Retinal pigment epithelial cell (primary cell): ENCODE measurements at regions not wholly inside any gene's neighbourhood (a gene's known extent, or its start where the extent isn't known, plus 50 kb on each side); places are given as distances from the start of the nearest gene placed in this dataset.

ENCODE experiments used
- DNase-seq: peaks from one replicate; pipeline ENCODE4 v3.0.0-alpha.2; 2010; ENCODE audit warnings: low read depth
- H3K4me3 ChIP-seq: 2 replicates; pipeline ENCODE4 v1.5.1; 2011; ENCODE audit warnings: mild to moderate bottlenecking, low read length, control low read depth, moderate library complexity
- TF ChIP-seq, protein P1 (sequence below): conservative IDR thresholded peaks from 2 replicates; pipeline ENCODE4 v1.5.1; 2011; ENCODE audit warnings: low read depth, low read length, control low read depth, inconsistent platforms

DNA sequence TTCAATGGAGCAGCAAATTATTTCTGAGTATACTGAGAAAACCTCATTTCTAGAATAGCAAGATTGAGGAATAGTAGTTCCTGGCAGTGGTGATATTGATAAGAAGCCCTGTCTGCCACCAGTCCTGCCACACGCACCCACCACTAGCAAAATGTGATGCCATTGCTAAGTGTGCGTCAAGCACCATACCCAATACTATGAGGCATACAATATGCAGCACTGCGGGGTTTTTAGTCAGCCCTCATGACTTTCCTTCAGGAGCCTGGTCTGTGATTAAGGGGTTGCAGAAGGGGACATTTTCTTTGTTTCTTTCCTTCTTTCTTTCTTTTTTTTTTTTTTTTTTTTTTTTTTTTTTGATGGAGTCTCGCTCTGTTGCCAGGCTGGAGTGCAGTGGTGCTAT lies 128.7 kb upstream of the USP38 start:
- no peak for DNase-seq
- TF ChIP-seq, protein P1, sequence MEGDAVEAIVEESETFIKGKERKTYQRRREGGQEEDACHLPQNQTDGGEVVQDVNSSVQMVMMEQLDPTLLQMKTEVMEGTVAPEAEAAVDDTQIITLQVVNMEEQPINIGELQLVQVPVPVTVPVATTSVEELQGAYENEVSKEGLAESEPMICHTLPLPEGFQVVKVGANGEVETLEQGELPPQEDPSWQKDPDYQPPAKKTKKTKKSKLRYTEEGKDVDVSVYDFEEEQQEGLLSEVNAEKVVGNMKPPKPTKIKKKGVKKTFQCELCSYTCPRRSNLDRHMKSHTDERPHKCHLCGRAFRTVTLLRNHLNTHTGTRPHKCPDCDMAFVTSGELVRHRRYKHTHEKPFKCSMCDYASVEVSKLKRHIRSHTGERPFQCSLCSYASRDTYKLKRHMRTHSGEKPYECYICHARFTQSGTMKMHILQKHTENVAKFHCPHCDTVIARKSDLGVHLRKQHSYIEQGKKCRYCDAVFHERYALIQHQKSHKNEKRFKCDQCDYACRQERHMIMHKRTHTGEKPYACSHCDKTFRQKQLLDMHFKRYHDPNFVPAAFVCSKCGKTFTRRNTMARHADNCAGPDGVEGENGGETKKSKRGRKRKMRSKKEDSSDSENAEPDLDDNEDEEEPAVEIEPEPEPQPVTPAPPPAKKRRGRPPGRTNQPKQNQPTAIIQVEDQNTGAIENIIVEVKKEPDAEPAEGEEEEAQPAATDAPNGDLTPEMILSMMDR: no peak
- no peak overlapping the region for H3K4me3 ChIP-seq

DNA sequence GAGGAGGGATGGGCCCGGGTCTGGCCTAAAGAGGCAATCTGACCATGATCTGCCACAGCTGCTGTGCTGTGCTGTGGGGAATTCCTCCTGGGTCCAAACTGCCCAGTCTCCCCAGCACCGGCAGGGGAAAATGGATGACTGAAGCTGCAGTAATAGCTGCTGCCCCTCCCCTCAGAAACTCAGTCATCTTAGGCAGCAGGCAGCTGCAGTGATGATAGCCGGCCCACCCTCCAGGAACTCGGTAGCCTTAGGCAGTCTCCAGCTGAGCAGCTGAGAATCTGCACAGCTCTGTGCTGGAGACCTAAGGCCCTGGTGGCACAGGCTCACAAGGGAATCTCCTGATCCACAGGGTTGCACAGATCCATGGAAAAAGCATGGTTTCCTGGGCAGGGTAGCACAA lies 113.4 kb upstream of the USP38 start:
- DNase-seq: no peak
- no peak overlapping the region for H3K4me3 ChIP-seq
- TF ChIP-seq, protein P1: no peak

DNA sequence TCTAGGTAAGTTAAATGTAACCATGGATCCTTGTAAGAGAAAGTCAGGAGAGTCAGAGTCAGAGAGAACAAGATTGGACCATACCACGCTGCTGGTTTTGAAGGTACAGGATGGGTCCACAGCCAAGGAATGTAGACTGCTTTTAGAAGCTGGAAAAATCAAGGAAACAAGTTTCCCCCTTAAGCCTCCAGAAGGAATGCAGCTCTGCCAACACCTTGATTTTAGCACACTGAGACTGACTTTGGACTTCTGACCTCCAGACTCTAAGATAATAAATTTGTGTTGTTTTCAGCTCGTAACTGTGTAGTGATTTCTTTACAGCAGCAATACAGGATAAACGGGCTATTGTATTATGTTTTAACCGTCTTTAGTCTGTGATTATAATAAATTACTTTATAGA lies 108.0 kb upstream of the USP38 start:
- TF ChIP-seq, protein P1: no peak
- DNase-seq: no peak
- no peak overlapping the region for H3K4me3 ChIP-seq

DNA sequence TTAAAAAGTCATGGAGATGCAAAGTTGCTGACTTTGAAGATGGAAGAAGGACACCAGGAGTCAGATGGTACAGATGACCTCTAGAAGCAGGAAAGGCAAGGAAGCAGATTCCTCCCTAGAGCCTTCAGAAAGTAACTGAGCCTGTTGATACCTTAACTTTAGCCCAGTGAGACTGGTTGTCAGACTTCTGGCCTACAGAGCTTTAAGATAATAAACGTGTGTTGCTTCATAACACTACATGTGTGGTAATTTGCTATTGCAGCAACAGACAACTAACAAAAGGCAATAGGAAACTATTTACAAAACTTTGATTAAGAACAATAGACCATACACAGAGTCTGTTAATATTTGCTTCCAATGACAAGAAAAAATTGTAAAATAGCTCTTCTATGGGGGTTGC lies 102.0 kb upstream of the USP38 start:
- no peak for DNase-seq
- no peak overlapping the region for H3K4me3 ChIP-seq
- TF ChIP-seq, protein P1: no peak

DNA sequence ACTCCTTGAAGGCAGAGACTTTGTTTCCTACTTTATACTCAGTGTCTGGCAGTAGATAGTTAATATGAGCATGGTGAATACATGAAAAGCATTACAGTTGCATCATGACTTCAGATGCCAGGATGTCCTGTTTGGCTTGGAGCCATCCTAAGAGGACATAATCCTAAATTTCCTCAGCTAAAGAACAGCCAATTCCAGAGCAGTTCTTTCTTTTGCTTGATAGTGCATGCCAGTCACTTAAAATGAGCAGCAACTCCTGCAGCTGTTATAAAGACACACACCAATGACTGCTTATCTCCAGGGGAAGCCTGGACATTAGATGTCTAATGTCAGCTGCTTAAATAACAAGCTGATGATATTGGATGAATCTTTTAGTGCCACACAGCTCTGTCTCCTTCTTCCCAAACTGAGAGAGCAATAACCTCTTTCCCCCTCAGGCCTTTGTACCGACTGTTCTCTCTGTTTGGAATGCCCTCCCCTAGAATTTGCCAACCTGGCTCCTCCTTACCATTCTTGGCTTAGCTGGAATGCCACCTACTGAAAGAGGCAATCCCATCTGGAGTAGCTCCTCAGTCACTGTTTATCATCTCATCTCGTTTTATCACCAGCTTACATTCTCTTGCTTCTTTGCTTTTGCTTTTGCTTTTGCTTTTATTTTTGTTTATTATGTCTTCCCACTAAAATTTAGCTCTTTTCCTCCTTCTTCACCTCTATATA lies 100.8 kb upstream of the USP38 start:
- TF ChIP-seq, protein P1: no peak
- no peak for DNase-seq
- no peak overlapping the region for H3K4me3 ChIP-seq

DNA sequence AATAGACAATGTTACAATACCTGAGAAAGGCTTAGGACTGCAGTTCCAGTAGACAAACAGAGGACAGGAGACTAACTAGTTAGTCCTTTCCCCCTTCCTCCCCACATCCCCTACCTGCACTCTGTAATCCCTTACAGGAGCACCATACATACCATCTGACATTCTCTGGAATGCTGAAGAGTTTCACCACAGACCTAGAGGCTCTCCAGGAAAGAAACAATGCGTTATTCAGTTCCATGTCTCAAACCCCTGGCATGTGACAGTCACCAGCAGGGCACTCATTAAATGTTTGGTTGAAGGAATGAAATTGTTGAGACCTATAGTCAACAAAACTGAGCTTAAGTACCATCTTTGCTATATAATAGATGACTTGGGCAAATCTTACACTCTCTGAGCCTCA lies 100.2 kb upstream of the USP38 start:
- peak; percentile 34 for DNase-seq
- no peak overlapping the region for H3K4me3 ChIP-seq
- TF ChIP-seq, protein P1: no peak

DNA sequence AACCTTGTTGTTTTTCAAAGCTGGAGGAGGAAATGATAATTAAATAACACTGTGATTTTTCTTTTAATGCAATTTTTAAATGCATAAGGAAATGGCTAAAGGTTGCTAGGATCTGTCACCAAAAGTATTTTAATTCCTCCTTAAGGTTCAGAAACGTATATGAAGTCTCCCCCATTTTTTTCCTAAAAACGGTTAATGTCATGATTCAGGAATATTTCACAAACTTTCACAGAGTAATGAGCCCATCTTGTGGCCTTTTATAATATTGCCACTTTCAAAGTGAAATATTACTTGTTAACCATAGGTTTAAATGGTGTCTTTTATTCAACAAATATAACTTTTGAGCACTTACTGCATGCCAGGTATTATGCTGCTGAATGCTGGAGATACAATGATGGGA lies 99.5 kb upstream of the USP38 start:
- TF ChIP-seq, protein P1: peak; percentile 31
- no peak overlapping the region for H3K4me3 ChIP-seq
- DNase-seq: no peak
